ENCODE measurements at regions not wholly inside any gene's neighbourhood (a gene's known extent, or its start where the extent isn't known, plus 50 kb on each side); places are given as distances from the start of the nearest gene placed in this dataset.

DNA sequence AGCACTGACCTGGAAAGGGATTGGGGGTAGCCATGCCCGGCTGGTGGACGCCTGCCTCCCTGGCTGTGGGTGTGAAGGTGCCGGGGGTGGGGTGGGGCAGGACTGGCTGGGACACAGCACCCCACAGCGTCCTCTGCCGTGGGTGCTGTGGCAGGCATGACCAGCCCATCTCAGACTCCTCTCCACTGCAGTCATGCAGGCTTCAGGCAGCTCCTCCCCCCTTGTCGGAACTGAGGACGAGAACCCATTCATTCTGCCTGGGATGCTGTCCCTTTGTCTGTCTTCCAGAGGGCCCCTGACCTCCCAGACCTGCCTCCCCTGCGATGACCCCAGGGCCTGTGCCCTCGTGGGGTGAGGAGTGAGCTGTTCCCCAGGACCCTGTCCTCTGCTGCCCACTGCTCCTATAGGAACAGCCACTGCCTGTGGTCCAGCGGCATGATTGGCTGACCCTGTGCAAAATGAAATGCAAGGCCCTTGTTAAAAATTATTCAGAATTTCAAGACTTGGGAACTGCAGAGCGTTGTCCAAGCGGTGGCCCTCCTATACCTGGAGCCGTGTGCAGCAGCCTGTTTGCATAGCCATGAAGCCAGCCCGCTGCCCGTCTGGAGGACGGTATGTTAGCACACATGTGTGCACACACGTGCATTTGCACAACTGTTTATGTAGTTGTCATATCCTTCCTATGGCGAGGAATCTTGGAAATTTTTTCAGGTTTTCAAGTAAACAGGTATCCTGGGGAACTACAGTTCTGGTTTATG, 1122.3 kb downstream of the BRD1 start:
- DNase-seq (ENCODE audit: low read depth, low spot score) = no peak
- no peak overlapping the region for H3K4me3 ChIP-seq (ENCODE audit: low read length)

DNA sequence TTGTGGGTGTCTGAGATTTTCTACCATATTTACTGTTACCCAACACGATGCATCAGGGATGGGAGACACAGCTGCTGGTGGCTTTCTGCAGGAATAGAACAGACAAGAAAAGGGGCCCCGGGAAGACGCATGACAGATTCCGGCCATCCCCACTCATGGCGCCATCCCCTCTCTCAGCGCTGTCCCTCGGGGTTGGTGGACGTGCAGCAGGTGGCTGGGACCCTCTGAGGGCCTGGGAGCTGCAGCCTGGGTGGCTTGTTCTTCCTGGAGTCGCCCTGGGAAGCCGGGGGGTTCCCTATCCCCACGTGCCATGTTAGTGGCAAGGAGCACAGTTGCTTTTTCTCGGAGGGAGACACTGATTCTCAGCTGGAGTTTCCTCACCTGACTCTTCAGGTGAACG, 1123.3 kb downstream of the BRD1 start:
- DNase-seq (ENCODE audit: low read depth, low spot score) = no peak
- no peak overlapping the region for H3K4me3 ChIP-seq (ENCODE audit: low read length)

DNA sequence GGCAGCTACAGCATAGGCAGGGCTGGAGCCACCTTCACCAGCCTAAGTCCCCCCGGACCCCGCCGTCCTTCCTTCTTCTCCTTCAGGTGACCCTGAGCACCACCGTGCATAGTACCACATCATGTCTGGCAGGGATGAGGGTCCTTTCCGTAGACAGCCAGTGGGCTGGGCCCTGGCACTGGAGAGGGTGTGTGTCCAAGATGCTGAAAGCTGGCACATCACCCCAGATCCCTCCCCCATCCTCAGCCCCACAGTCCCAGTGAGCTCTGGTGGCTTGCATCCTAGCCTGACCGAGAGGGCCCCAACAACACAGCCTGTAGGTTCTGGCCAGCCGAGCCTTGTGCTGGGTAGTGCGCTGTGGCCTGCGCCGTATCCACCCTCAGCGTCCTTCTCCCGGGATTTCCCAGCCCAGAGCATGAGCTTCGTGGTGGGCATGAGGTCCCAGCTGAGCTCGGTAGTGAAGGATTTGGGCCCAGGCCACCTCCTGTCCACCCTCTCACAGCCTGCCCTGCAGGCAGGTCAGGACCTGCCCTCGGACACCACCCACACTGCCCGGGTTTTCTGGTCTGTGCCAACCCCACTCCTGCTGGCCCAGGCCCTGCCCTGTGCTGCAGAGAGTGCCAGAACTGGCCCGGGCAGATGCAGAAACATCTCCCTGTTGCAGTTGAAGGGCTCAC, 1124.3 kb downstream of the BRD1 start:
- no peak overlapping the region for H3K4me3 ChIP-seq (ENCODE audit: low read length)
- no peak for DNase-seq (ENCODE audit: low read depth, low spot score)

- no peak for DNase-seq (ENCODE audit: low read depth, low spot score)
- no peak overlapping the region for H3K4me3 ChIP-seq (ENCODE audit: low read length)
Observed at GRCh38 chr22:48702573-48703264, 1125.0 kb downstream of the BRD1 start.

GRCh38 chr22:48701296-48702030, 1126.2 kb downstream of the BRD1 start:
- no peak overlapping the region for H3K4me3 ChIP-seq (ENCODE audit: low read length)
- no peak for DNase-seq (ENCODE audit: low read depth, low spot score)

DNA sequence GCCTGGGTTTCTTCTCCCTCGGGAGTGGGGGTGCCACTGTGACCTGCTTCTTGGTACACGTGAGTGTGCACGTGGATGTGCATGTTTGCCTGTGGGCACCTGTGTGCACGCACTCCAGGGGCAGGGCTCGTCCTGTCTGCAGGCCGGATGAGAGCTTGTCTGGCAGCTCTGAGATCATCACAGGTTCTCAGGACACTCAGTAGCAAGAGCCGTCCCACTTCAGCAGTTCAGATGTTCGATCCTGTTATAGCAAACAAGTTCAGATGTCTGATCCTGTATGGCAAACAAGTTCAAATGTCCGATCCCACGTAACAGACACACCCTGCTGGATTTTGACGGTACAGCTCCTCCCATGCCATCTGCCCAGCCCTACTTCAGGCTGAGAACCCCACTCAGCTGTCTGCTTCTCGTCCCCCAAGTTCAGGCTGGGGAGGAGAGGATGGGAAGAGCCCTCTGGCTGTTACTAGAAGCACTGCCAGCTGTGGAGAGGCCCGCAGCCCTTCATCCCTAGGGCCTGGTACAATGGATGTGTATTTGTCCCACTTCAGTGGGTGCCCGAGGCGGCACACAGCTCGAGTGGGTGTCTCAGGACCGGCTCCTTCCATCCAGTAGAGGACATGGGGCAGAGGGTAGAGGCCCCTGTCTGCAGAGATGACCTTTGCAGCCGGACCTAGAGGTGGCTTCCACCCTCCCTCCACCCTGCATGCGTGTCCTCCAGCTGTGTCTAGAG, 1126.9 kb downstream of the BRD1 start:
- DNase-seq (ENCODE audit: low read depth, low spot score) = no peak

GRCh38 chr22:48700180-48700565, 1127.5 kb downstream of the BRD1 start:
- DNase-seq (ENCODE audit: low read depth, low spot score) = no peak
- no peak overlapping the region for H3K4me3 ChIP-seq (ENCODE audit: low read length)

More for the DNA sequence above, 1126.9 kb downstream of the BRD1 start:
- no peak overlapping the region for H3K4me3 ChIP-seq (ENCODE audit: low read length)

DNA sequence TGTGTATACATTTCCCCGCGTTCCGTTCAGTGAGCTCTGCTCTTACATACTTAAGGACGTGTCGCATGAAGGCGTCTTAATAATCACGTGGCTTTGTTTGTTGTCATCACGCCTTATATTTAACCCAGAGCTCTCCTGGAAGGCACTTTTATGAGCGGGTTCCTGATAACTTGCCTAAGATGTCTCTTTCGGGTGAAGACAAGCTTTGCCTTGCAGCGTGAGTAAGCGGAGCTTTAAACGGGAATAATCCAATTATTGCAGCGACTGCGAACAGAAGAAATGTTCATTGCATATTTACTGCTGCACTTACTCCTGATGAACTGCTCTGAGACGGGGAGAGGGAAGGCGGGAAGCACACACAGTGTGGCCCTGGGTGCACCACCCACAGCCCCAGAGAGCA, 1128.2 kb downstream of the BRD1 start:
- H3K4me3 ChIP-seq (ENCODE audit: low read length) = no peak overlapping the region
- DNase-seq (ENCODE audit: low read depth, low spot score) = no peak

DNA sequence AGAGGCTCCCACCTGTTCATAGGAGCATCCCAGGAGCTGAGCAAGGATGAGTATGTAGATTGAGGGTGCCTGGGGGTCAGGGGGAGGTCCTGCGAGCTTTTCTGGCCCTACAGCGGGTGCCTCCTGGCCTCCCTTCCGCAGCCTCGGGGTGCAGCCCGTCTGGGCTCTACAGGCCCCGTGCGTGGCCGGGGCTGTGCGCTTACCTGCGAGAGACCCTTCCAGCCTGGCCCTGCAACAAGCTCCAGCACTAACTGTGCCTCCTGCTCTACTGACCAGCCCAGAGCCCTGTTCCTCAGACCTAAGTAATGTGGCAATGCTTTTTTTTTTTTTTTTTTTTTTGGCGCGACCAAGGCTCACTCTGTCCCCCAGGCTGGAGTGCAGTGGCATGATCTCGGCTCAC, 1129.1 kb downstream of the BRD1 start:
- H3K4me3 ChIP-seq (ENCODE audit: low read length) = no peak overlapping the region

GRCh38 chr22:48697694-48698276, 1129.9 kb downstream of the BRD1 start:
- DNase-seq (ENCODE audit: low read depth, low spot score) = no peak
- no peak overlapping the region for H3K4me3 ChIP-seq (ENCODE audit: low read length)

More for the DNA sequence above, 1129.1 kb downstream of the BRD1 start:
- no peak for DNase-seq (ENCODE audit: low read depth, low spot score)

DNA sequence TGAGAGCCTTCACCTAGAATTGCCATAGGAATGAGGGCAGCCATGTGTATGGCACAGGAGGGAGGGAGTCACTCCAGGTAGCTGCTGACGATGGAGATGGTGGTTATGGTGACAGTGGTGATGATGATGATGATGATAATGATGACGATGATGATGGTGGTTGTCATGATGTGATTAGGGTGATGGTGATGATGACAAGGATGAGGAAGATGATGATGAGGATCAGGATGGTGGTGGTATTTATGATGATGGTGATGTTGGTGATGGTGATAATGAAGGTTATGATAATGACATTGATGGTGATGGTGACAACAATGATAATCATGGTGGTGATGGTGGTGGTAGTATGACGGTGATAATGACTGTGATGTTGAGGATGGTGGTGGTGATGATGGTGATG, 1130.5 kb downstream of the BRD1 start:
- DNase-seq (ENCODE audit: low read depth, low spot score) = no peak
- no peak overlapping the region for H3K4me3 ChIP-seq (ENCODE audit: low read length)

DNA sequence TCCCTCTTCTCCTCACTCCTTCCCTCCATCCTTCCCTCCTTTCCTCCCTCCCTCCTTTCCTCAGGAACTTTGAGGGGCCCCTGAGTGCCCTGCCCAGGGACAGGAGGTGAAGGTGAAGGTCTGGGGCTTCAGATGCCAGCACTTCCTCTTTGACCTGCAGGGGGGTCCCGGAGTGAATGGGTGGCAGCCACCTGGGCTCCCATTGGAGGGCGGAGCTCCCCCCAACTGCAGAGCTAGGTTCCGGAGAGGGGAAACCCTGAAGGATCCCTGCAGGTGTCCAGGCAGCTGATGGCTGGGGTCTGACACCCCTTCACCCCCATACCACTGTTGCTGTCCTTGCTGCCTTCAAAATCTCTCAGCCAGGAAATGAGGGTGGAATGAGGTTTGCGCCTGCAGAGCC, 1131.3 kb downstream of the BRD1 start:
- no peak overlapping the region for H3K4me3 ChIP-seq (ENCODE audit: low read length)
- DNase-seq (ENCODE audit: low read depth, low spot score) = no peak

DNA sequence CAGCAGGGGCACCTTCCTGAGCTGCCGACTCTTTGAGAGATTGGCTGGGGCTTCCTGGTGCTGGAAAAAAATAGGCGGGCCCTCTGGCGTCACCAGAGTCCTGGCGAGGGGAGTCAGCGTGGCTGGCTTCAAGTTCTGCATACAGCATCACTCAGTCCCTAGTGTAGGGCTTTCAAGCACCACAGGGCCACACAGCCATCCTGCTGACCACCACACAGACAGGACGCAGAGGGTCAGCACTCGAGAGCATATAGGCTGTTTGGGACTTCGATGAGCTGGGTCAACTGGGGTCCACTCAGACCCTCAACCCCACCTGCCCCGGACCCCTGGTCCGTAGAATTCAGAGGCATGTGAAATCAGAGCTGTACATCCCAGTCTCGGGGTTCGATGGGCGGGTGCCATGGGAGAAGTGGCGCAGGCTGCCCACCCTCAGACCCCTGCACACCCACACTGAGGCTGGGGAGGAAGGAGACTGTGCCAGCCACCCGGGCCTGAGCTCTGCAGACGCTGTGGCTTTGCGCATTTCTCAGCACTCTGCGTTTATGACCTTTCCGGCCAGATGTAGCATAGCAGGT, 1131.9 kb downstream of the BRD1 start:
- H3K4me3 ChIP-seq (ENCODE audit: low read length) = no peak overlapping the region

DNA sequence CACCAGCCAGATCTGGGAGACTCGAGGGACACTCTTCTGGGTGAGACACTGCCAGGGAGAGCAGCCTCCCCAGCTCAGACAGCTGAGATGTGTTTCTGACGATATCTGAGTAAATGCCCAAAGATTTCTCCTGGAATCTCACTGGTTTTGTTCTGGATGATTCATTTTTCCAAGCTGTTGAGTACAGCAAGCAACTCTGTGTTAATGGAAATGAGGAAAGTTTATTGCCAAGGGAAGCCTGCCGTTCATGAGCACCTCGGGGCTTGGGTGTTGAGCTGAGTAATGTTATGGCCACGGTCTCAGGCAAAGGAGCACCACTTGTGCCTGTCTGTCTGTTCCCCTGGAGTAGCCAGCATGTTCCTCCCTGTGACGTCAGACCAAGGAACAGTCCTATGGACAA, 1132.4 kb downstream of the BRD1 start:
- H3K4me3 ChIP-seq (ENCODE audit: low read length) = no peak overlapping the region
- DNase-seq (ENCODE audit: low read depth, low spot score) = no peak

More for the DNA sequence above, 1131.9 kb downstream of the BRD1 start:
- no peak for DNase-seq (ENCODE audit: low read depth, low spot score)

DNA sequence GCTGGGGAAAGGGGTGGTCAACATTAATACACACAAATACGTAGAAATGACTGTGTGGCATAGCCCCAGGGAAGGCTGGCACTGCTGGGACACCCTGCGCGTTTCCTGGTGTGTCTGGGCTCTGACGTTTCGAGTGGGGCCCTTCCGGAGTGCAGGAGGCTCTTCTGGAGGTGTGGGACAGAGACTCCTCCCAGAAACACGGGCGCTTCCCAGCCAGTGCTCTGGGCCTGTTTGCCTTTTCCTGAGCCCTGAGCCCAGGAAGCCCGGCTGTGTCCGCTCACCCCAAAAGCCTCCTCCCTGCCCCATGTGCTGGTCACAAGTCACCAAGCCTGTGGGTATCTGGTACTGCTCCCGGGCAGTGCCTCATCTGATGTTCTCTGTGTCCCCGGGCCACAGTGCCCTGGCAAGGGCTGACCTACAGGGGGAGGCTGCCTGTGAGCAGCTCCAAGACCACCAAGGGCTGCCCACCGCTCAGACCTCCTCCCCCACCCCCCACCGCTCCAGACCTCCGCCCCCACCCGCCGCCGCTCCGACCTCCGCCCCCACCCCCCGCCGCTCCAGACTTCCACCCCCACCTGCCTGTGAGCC, 1133.3 kb downstream of the BRD1 start:
- DNase-seq (ENCODE audit: low read depth, low spot score) = no peak
- H3K4me3 ChIP-seq (ENCODE audit: low read length) = no peak overlapping the region

DNA sequence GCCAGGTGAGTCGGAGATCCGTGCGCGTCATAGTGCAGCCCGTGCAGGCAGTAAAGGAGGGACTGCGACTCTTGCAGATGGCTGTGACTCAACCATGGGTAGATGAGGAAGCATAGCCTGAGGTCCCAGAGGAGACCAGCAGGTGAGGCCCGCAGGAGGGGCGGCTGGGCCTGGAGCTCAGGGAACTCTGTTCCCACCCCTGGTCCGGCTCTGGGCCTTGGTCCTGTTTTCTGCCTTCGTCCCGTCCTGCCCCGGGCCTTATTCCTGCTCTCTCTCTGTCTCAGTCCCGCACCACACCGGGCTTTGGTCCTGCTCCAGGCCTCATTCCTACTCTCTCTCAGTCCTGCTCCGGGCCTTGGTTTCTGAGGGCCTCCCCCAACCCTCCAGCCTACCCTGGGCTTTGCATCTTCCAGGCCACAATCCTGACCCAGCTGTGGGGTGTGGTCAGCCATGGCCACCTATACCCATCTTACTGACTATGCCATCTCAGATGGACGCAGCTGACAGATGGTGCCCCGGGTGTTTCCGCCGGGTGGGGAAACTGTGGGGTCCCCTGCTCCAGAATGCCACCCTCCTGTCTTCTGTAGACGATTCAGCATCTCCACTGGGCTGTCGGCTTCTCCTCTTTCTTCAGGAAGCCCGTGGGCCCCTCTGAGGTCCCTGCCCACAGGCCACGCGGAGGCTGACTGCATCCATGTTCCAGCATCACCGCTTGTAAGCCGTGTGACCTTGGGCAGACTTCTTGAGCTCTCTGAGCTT, 1134.1 kb downstream of the BRD1 start:
- H3K4me3 ChIP-seq (ENCODE audit: low read length) = no peak overlapping the region
- DNase-seq (ENCODE audit: low read depth, low spot score) = no peak

- H3K4me3 ChIP-seq (ENCODE audit: low read length) = no peak overlapping the region
- no peak for DNase-seq (ENCODE audit: low read depth, low spot score)
Observed at GRCh38 chr22:48692734-48693376, 1134.8 kb downstream of the BRD1 start.

Measured in Jurkat, Clone E6-1 (cell line).